Neural cell (in vitro differentiated cells): ENCODE measurements at regions not wholly inside any gene's neighbourhood (a gene's known extent, or its start where the extent isn't known, plus 50 kb on each side); places are given as distances from the start of the nearest gene placed in this dataset.

Experiments
- H2AFZ ChIP-seq: fragments of 200-600, 300-800 bp; sonication (generic), shearing (Covaris generic); 2 replicates; pipeline ENCODE4 v1.6.0; 2014; ENCODE audit warnings: low read depth, mild to moderate bottlenecking, antibody characterized with exemption, low read length, moderate library complexity
- H3F3A ChIP-seq: fragments of 200-600 bp; shearing (Covaris generic); 2 replicates; pipeline ENCODE4 v1.6.1; 2016; ENCODE audit warnings: mild to moderate bottlenecking, moderate library complexity, mixed read lengths, antibody characterized with exemption, low read length; ENCODE audit not compliant: insufficient read depth, poor library complexity, severe bottlenecking
- H3K27ac ChIP-seq: fragments of 200-600, 300-800 bp; sonication (generic), shearing (Covaris generic); 2 replicates; pipeline ENCODE4 v1.5.1; 2014; ENCODE audit warnings: mild to moderate bottlenecking, low read length, moderate library complexity
- H3K27me3 ChIP-seq: fragments of 300-800, 200-600 bp; sonication (generic), shearing (Covaris generic); 2 replicates; pipeline ENCODE4 v1.6.0; 2014; ENCODE audit warnings: mild to moderate bottlenecking, low read depth, low read length, moderate library complexity; ENCODE audit not compliant: insufficient read depth
- H3K36me3 ChIP-seq: fragments of 300-800, 200-600 bp; sonication (generic), shearing (Covaris generic); 2 replicates; pipeline ENCODE4 v1.5.1; 2014; ENCODE audit warnings: mild to moderate bottlenecking, antibody characterized with exemption, low read length, moderate library complexity; ENCODE audit not compliant: insufficient read depth
- H3K4me2 ChIP-seq: fragments of 300-800, 200-600 bp; sonication (generic), shearing (Covaris generic); 2 replicates; pipeline ENCODE4 v1.6.0; 2014; ENCODE audit warnings: mild to moderate bottlenecking, low read length
- H3K4me3 ChIP-seq: fragments of 300-800, 200-600 bp; sonication (generic), shearing (Covaris generic); 2 replicates; pipeline ENCODE4 v1.5.1; 2014; ENCODE audit warnings: mild to moderate bottlenecking, low read length, moderate library complexity
- H3K79me2 ChIP-seq: fragments of 200-600 bp; shearing (Covaris generic); replicated peaks from 2 replicates; pipeline ENCODE4 v1.6.0; 2014; ENCODE audit warnings: mild to moderate bottlenecking, low read length, moderate library complexity; ENCODE audit not compliant: insufficient read depth
- H3K9ac ChIP-seq: fragments of 300-800, 200-600 bp; sonication (generic), shearing (Covaris generic); 2 replicates; pipeline ENCODE4 v1.6.1; 2016; ENCODE audit warnings: mild to moderate bottlenecking, low read length, mixed read lengths
- H3K9me2 ChIP-seq: fragments of 200-600 bp; shearing (Covaris generic); 2 replicates; pipeline ENCODE4 v1.6.1; 2016; ENCODE audit warnings: mild to moderate bottlenecking, low read length, mixed read lengths; ENCODE audit not compliant: insufficient read depth
- H3K9me3 ChIP-seq: fragments of 200-600, 300-800 bp; sonication (generic), shearing (Covaris generic); 2 replicates; pipeline ENCODE4 v1.6.1; 2016; ENCODE audit warnings: mild to moderate bottlenecking, mixed run types, low read length, moderate library complexity, mixed read lengths
- H4K20me1 ChIP-seq: fragments of 200-600 bp; shearing (Covaris generic); 2 replicates; pipeline ENCODE4 v1.6.1; 2016; ENCODE audit warnings: mild to moderate bottlenecking, mixed run types; ENCODE audit not compliant: insufficient read depth
- EP300 ChIP-seq: fragments of 450-650 bp; conservative IDR thresholded peaks from 2 replicates; pipeline ENCODE4 v1.6.1; 2014; ENCODE audit warnings: antibody characterized with exemption, mild to moderate bottlenecking, moderate library complexity; ENCODE audit not compliant: poor library complexity, severe bottlenecking
- EZH2 ChIP-seq: fragments of 200-600, 300-800 bp; shearing (Covaris generic), sonication (generic); IDR thresholded peaks from 2 replicates; pipeline ENCODE4 v1.6.1; 2014; ENCODE audit warnings: antibody characterized with exemption, low read length, borderline replicate concordance, mild to moderate bottlenecking; ENCODE audit not compliant: insufficient read depth, poor library complexity, severe bottlenecking
- MXI1 ChIP-seq: fragments of 450-650 bp; conservative IDR thresholded peaks from 2 replicates; pipeline ENCODE4 v1.6.1; 2014; ENCODE audit warnings: antibody characterized with exemption, mild to moderate bottlenecking; ENCODE audit not compliant: poor library complexity, severe bottlenecking
- POLR2AphosphoS5 ChIP-seq: IDR thresholded peaks from 2 replicates; pipeline ENCODE4 v1.6.1; 2012
- RAD21 ChIP-seq: fragments of 450-650 bp; conservative IDR thresholded peaks from 2 replicates; pipeline ENCODE4 v1.6.1; 2014; ENCODE audit warnings: antibody characterized with exemption, mild to moderate bottlenecking, moderate library complexity
- SMC3 ChIP-seq: fragments of 450-650 bp; conservative IDR thresholded peaks from 2 replicates; pipeline ENCODE4 v1.6.1; 2014; ENCODE audit warnings: antibody characterized with exemption, mild to moderate bottlenecking, moderate library complexity; ENCODE audit not compliant: poor library complexity
- TAF1 ChIP-seq: IDR thresholded peaks from 2 replicates; pipeline ENCODE4 v1.6.1; 2012; ENCODE audit warnings: low read depth
- TF ChIP-seq, protein P1 (sequence below): IDR thresholded peaks from 2 replicates; pipeline ENCODE4 v1.6.1; 2012; ENCODE audit warnings: borderline replicate concordance
- TF ChIP-seq, protein P2 (sequence below): fragments of 450-650 bp; IDR thresholded peaks from 2 replicates; pipeline ENCODE4 v1.5.1; 2014; ENCODE audit warnings: antibody characterized with exemption, mild to moderate bottlenecking, moderate library complexity; ENCODE audit not compliant: poor library complexity, severe bottlenecking

DNA sequence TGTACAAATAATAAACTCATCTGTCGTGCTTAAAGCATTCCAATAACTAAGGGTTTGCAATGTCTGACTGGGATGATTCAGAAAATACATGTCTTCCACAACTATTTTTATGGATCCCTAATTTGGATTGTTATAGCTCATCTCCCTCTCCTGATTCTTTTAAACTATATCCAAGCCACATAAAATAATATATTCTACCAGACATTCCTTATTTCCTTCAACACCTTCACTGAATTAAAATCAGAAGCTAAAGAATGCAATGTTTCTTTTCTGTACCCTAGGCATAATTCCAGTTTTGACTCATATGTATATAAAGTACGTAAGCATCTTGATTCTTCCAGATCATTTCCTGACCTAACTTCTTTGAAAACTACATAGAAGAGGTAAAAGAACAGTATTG, 420.4 kb downstream of the EFNB2 start:
- H3K27me3 ChIP-seq, result no peaks in the 10 kb centered on the region
- no peaks in the 10 kb centered on the region for H4K20me1 ChIP-seq
- no peaks in the 10 kb centered on the region for H3K79me2 ChIP-seq
- H3K4me2 ChIP-seq, result no peak overlapping the region
- H3K27ac ChIP-seq, result no peak overlapping the region
- H3K9me3 ChIP-seq, result no peaks in the 10 kb centered on the region
- H3K4me3 ChIP-seq, result no peak overlapping the region
- no peak for TF ChIP-seq SMC3
- TF ChIP-seq, protein P1, sequence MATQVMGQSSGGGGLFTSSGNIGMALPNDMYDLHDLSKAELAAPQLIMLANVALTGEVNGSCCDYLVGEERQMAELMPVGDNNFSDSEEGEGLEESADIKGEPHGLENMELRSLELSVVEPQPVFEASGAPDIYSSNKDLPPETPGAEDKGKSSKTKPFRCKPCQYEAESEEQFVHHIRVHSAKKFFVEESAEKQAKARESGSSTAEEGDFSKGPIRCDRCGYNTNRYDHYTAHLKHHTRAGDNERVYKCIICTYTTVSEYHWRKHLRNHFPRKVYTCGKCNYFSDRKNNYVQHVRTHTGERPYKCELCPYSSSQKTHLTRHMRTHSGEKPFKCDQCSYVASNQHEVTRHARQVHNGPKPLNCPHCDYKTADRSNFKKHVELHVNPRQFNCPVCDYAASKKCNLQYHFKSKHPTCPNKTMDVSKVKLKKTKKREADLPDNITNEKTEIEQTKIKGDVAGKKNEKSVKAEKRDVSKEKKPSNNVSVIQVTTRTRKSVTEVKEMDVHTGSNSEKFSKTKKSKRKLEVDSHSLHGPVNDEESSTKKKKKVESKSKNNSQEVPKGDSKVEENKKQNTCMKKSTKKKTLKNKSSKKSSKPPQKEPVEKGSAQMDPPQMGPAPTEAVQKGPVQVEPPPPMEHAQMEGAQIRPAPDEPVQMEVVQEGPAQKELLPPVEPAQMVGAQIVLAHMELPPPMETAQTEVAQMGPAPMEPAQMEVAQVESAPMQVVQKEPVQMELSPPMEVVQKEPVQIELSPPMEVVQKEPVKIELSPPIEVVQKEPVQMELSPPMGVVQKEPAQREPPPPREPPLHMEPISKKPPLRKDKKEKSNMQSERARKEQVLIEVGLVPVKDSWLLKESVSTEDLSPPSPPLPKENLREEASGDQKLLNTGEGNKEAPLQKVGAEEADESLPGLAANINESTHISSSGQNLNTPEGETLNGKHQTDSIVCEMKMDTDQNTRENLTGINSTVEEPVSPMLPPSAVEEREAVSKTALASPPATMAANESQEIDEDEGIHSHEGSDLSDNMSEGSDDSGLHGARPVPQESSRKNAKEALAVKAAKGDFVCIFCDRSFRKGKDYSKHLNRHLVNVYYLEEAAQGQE, result no peak
- no peak for TF ChIP-seq TAF1
- TF ChIP-seq, protein P2, sequence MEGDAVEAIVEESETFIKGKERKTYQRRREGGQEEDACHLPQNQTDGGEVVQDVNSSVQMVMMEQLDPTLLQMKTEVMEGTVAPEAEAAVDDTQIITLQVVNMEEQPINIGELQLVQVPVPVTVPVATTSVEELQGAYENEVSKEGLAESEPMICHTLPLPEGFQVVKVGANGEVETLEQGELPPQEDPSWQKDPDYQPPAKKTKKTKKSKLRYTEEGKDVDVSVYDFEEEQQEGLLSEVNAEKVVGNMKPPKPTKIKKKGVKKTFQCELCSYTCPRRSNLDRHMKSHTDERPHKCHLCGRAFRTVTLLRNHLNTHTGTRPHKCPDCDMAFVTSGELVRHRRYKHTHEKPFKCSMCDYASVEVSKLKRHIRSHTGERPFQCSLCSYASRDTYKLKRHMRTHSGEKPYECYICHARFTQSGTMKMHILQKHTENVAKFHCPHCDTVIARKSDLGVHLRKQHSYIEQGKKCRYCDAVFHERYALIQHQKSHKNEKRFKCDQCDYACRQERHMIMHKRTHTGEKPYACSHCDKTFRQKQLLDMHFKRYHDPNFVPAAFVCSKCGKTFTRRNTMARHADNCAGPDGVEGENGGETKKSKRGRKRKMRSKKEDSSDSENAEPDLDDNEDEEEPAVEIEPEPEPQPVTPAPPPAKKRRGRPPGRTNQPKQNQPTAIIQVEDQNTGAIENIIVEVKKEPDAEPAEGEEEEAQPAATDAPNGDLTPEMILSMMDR, result no peak
- no peak for TF ChIP-seq RAD21
- TF ChIP-seq MXI1, result no peak
- no peak for TF ChIP-seq POLR2AphosphoS5
- TF ChIP-seq EP300, result no peak
- TF ChIP-seq EZH2, result no peak
- H3K36me3 ChIP-seq, result no peaks in the 10 kb centered on the region
- no peaks in the 10 kb centered on the region for H3K9me2 ChIP-seq
- H3F3A ChIP-seq, result no peaks in the 10 kb centered on the region
- H2AFZ ChIP-seq, result no peak overlapping the region
- H3K9ac ChIP-seq, result no peak overlapping the region

DNA sequence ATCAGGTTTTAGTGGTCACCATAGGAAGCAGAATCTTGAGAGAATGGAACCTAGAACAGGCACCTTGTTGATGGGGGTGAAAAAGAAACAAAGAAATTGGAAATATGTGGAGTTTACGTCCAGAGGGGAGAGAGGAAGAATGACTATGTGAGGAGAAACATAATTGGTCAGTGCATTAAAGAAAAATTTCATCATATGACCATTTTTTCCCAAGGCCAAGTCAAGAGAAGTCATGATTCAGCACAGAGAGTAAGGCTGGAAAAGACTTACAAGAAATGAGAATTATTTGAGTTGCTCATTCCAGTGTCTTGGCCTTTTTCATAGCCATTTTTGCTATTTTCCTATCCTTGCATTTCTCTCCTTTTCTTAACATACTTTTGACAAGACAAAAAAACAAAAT, 421.7 kb downstream of the EFNB2 start:
- Histone ChIP-seq H3K4me3 (no peak overlapping the region), H3K9ac (no peak overlapping the region), H3F3A (no peaks in the 10 kb centered on the region), H3K9me3 (no peaks in the 10 kb centered on the region), H3K79me2 (no peaks in the 10 kb centered on the region), H2AFZ (no peak overlapping the region), H3K9me2 (no peaks in the 10 kb centered on the region), H4K20me1 (no peaks in the 10 kb centered on the region), H3K36me3 (no peaks in the 10 kb centered on the region), H3K4me2 (no peak overlapping the region), H3K27me3 (no peaks in the 10 kb centered on the region), H3K27ac (no peak overlapping the region)
- no peak for TF ChIP-seq POLR2AphosphoS5
- no peak for TF ChIP-seq SMC3
- TF ChIP-seq, protein P2, result no peak
- TF ChIP-seq RAD21, result no peak
- TF ChIP-seq, protein P1, result no peak
- no peak for TF ChIP-seq EP300
- no peak for TF ChIP-seq EZH2
- no peak for TF ChIP-seq TAF1
- no peak for TF ChIP-seq MXI1
